GM23248 (cell line): ENCODE measurements at regions not wholly inside any gene's neighbourhood (a gene's known extent, or its start where the extent isn't known, plus 50 kb on each side); places are given as distances from the start of the nearest gene placed in this dataset.

ENCODE experiments used
- EZH2 ChIP-seq: fragments of 200-600 bp; sonication (generic); IDR thresholded peaks from 2 replicates; pipeline ENCODE4 v1.6.1; 2018; ENCODE audit warnings: antibody characterized with exemption, mild to moderate bottlenecking; ENCODE audit not compliant: insufficient read depth, poor library complexity, severe bottlenecking
- EZH2phosphoT487 ChIP-seq: fragments of 200-600 bp; sonication (generic); IDR thresholded peaks from 2 replicates; pipeline ENCODE4 v1.6.1; 2018; ENCODE audit warnings: antibody characterized with exemption, moderate library complexity, mild to moderate bottlenecking, low read depth; ENCODE audit not compliant: insufficient read depth

DNA sequence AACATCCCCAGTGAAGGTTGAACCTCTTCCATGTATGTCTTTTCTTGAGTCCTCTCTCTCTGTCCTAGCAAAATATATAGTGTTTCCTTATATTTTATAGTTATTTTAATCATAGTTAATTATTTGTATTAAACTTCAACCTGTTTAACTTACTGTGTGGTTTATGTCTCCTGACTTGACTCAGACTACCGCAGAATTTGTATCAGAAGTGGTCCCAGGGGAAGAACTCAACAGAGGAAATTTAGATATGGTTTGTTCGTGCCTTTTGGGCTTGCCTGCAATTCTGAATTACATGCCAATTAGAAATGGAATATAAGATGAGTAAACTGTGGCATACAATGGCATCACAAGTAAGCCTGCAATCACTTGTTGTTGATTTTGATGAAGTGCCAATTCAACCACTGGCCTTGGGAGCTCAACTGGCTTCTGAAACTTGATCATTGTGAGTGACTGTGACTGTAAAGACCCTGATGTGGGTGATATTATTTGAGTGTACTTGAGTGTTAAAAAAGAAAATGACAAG lies 1459.5 kb upstream of the PCDH20 start:
- TF ChIP-seq EZH2phosphoT487 (no peak), EZH2 (no peak)
